Skin epidermis (tissue), 12 donors: ENCODE measurements at regions not wholly inside any gene's neighbourhood (a gene's known extent, or its start where the extent isn't known, plus 50 kb on each side); places are given as distances from the start of the nearest gene placed in this dataset.

Experiments
- H3K27ac ChIP-seq, 21 experiments: fragments of 200-600 bp; sonication (generic) in 11 of 21; one replicate each; pipeline ENCODE4 v1.5.0; 2020; ENCODE audit warnings: mild to moderate bottlenecking in 3 of 21, inconsistent platforms in 2 of 21, moderate library complexity in 2 of 21
- H3K4me3 ChIP-seq, 7 experiments: fragments of 200-600 bp; sonication (generic) in 2 of 7; one replicate each; pipeline ENCODE4 v1.5.0; 2020; ENCODE audit warnings: inconsistent platforms in 2 of 7, mild to moderate bottlenecking in 2 of 7, moderate library complexity in 1 of 7

DNA sequence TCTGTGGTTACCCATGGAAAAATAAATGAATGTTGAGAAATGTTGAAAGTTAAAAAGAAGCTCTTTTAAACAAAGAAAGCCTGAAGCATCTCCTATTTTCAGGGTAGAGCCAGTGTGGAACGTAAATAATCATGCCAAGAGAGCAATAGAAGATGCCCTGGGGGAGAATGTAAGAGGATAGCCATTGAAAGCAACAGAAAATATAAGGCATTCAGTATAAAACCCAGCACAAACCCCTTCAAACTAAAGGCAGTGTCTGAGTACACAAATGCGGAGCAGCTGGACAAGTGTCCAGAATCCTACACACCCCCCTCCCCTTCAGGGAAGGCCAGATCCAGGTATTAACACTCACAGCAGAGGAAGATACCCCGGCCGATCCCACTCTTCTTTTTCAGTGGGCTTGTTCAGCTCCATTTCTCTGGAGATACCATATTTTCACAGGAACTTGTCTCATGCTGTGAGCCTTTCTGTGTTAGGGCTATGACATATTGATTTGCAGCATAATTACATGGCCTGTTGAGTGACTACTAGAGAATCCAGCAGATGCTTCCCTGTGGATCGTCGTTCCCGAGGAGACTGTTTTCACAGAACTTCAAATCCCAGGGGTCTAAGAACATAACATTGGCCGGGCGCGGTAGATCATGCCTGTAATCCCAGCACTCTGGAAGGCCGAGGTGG lies 101.2 kb downstream of the PLK2 start:
- Histone ChIP-seq H3K4me3 (no peak overlapping the region), H3K27ac (no peak overlapping the region)

GRCh38 chr5:58357799-58358500 lies 101.9 kb downstream of the PLK2 start:
- no peak overlapping the region for H3K27ac ChIP-seq
- H3K4me3 ChIP-seq: no peak overlapping the region

GRCh38 chr5:58357121-58357520 lies 102.8 kb downstream of the PLK2 start:
- no peak overlapping the region for H3K4me3 ChIP-seq
- H3K27ac ChIP-seq: no peak overlapping the region

DNA sequence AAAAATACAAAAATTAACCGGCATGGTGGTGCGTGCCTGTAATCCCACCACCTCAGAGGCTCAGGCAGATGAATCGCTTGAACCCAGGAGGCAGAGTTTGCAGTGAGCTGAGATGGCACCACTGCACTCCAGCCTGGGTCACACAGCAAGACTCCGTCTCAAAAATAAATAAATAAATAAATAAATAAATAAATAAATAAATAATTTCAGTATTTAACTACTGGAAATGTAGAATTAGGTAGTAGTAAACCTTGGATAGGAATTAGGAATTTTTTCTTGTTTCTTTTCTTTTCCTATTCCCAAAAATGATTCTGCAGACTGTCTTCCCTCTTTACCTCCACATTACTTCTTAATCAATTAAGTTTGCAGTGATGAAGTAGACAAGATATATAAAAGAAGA lies 103.2 kb downstream of the PLK2 start:
- H3K27ac ChIP-seq: no peak overlapping the region

DNA sequence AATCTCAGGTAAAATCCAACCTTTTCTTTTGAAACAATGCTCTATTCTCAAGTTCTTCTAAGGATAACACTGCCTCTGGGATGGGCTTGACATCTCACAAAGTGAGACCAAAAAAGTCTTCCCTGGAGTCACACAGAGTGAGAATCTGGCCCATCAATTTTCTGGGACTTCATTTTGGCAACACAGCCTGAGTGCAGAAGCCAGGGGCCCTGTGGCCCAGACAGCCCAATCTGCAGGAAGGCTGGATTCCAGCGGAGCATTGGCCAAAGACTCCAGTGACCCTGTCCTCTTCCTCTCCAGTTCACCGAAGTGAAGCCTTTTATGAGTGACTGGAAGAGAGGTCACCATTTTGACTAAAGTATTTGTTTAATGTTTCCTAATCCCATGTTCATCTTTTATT lies 105.1 kb downstream of the PLK2 start:
- H3K4me3 ChIP-seq: no peak overlapping the region
- no peak overlapping the region for H3K27ac ChIP-seq

More for the DNA sequence above, 103.2 kb downstream of the PLK2 start:
- no peak overlapping the region for H3K4me3 ChIP-seq

GRCh38 chr5:58353992-58354391 lies 105.9 kb downstream of the PLK2 start:
- Histone ChIP-seq H3K27ac (no peak overlapping the region), H3K4me3 (no peak overlapping the region)

DNA sequence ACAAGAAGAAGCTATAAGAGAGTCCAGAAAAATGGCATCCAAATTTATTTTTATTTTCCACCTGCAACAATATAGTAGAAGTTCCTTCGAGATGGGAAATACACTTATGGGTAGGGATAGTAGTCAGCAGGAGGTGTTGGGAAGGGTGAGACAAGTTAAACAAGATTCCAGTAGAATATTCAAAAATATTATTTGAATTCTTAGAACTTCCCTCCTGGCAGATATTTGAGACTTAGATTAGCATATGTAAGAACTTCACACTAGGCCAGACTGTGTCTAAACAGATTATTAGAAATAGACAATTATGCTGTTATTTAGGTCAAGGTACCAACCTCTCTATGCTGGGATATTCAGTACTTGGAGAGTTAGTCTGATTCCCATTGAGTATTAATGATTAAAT lies 108.7 kb downstream of the PLK2 start:
- no peak overlapping the region for H3K4me3 ChIP-seq

DNA sequence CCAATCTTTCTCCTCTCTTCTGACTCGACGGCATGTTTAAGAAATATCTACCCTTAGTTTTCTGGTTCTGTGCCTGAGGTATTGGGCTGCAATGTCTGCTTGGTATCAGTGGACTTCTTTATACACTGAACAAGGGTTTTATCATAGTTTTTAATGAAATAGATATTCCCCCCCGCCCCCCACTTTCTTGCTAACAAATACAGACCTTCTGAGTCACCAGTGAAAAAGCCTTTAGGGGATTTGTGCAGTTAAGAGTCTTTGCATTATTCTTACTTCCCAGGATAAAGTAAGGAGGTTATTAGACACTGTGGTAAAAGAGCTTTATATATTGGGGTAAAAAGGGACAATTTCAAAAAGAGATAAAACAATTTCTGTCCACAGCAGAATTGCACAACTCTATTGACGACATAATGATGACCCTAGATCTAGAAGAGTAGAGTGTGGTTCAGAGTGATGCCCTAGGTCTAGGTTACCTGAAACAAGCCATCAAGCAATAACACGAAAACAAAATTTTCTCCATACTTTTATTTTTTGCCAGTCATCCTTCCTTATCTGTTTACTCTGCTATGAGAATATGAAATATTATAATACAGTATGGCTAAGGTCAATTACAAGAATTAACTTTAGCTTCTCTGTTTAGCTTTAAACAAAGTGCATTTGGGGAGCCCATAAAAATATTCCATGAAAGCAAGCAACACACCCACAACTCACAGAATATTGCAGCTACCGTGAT lies 110.7 kb downstream of the PLK2 start:
- no peak overlapping the region for H3K4me3 ChIP-seq

More for the DNA sequence above, 108.7 kb downstream of the PLK2 start:
- H3K27ac ChIP-seq: no peak overlapping the region

DNA sequence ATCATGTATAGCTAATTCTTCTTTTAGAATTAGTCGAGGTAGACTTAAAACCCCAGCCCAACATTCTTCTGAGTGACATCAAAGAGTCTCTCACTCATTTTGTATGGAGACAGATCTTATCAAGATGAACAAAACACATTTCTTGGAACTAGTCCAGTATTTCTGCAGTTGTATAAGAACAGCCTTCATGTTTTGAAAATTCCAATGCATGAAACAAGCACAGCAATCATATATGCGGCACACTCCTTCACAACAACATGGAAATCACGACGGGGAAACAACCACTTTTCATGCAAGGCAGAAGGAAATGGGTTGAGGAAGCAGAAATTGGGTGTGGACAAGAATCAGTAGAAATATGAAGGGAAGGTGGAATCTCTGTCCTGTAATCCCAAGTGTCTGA lies 113.8 kb downstream of the PLK2 start:
- no peak overlapping the region for H3K4me3 ChIP-seq

More for the DNA sequence above, 110.7 kb downstream of the PLK2 start:
- H3K27ac ChIP-seq: no peak overlapping the region

GRCh38 chr5:58341476-58341875 lies 118.4 kb downstream of the PLK2 start:
- no peak overlapping the region for H3K4me3 ChIP-seq

More for the DNA sequence above, 113.8 kb downstream of the PLK2 start:
- H3K27ac ChIP-seq: no peak overlapping the region

GRCh38 chr5:58335518-58335917 lies 124.4 kb downstream of the PLK2 start:
- Histone ChIP-seq H3K27ac (no peak overlapping the region), H3K4me3 (no peak overlapping the region)

More at GRCh38 chr5:58341476-58341875, 118.4 kb downstream of the PLK2 start:
- no peak overlapping the region for H3K27ac ChIP-seq

DNA sequence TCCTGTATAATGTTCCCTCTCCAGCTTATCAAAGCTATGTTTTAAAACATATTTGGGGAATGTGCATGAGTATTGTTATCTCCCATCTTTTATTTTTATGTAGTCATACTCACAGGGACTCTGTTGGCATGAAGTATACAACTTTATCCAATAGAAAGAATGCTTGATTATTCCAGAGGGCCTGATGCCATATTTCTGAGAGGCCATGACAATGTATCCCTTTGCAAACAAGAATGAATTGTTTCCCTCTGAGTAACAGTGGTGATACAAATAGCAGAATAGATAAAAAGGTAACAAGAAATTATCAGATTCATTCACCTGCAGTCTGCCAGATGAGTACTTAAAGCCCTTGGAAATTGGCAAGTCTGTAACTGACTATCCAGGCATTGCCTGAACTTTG lies 125.9 kb downstream of the PLK2 start:
- Histone ChIP-seq H3K4me3 (no peak overlapping the region), H3K27ac (no peak overlapping the region)

DNA sequence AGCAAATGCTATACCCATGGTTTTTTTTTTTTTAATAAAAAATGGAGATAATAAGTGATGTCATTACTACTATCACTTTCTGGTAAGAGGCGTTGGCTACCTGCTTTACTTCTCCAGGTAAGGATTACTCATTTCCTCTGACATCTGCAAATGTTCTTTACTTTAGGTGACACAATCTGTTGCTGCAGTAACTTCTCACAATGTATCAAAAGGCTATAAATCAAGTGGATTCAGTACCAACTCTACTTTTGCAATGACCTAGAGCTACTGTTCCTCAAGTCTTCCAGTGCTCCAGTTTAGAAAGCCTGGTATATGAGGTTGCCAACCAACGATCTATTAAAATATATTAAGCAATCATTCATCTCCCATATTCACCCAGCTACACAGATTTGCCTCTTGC lies 129.1 kb downstream of the PLK2 start:
- no peak overlapping the region for H3K27ac ChIP-seq
- no peak overlapping the region for H3K4me3 ChIP-seq

DNA sequence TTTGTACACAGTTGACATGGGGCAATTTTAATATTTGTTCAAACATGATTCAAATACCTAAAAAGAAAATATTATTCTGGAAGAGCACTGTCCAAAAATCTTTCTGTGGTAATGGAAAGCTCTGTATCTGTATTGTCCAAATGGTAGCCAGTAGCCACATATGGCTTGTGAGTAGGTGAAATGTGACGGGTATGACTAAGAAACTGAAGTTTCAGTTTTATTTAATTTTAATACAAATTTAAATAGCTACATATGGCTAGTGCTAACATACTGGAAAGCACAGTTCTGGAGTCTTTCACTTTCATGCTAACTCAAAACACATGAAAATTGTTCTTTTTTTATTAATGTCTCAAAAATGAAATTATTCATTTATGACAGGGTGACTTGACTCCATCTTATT lies 132.6 kb downstream of the PLK2 start:
- no peak overlapping the region for H3K27ac ChIP-seq
- H3K4me3 ChIP-seq: no peak overlapping the region

GRCh38 chr5:58326022-58326421 lies 133.9 kb downstream of the PLK2 start:
- Histone ChIP-seq H3K27ac (no peak overlapping the region), H3K4me3 (no peak overlapping the region)

DNA sequence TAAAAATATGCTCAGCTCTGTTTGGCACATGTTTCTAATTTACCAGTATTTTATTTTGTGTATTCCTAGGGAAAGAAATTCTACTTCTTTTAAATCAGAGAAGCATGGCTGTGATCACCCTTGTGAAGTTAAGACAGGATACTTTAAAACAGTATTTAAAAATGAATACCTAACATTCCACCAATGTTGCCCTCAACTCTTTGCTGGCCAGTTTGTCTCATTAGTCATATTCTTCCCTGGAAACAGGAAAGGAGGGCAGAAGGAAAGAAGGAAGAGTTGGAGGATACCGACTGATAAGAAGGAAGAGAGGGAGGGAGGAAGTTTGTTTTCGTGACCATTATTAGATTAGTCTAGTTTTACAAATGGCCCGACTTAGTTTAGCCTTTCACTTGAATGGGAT lies 137.4 kb downstream of the PLK2 start:
- Histone ChIP-seq H3K4me3 (no peak overlapping the region), H3K27ac (no peak overlapping the region)

- no peak overlapping the region for H3K27ac ChIP-seq
These were observed 141.4 kb downstream of the PLK2 start for GRCh38 chr5:58318468-58318867.

DNA sequence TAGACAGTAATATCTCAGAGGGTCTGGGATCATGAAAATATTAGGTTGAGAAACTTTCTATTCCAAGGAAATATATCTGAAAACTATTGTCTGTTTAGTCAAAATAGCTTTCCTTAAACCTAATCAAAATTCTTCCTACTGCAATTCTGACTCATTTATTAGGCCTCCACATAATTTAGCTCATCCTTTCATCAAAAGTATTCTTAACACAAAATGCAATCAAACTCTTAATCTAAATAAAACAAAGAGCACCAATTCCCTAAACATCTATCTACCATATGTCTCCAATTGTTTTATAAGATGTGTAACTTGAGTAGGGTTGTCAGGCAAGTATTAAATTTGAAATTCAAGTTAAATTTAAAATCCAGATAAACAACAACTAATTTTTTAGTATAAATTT lies 142.1 kb downstream of the PLK2 start:
- Histone ChIP-seq H3K27ac (peak overlapping the region in 1 of 21 experiments; percentile 34), H3K4me3 (no peak overlapping the region)

More at GRCh38 chr5:58318468-58318867, 141.4 kb downstream of the PLK2 start:
- H3K4me3 ChIP-seq: no peak overlapping the region

DNA sequence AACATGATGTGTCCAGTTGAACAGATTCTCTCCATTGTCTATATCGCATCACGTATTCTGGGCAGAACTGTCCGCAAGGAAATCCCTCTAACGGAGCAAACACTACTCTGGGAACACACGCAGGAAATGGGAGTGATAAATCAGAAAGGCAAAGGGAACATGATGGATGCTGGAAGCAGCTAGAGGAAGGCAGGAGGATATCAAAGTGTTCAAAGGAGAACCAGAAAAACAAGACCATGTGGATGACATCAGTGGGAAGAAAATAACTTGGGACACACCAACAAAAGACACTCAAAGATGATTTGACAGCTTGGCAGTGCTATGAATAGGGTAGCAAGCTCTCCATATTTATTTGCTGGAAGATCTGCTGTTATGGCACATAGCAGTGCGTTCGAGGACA lies 142.9 kb downstream of the PLK2 start:
- no peak overlapping the region for H3K4me3 ChIP-seq
- H3K27ac ChIP-seq: peak overlapping the region in 1 of 21 experiments; percentile 34

- Histone ChIP-seq H3K27ac (no peak overlapping the region), H3K4me3 (no peak overlapping the region)
These were observed 144.1 kb downstream of the PLK2 start for GRCh38 chr5:58315794-58316193.
